ENCODE measurements at regions not wholly inside any gene's neighbourhood (a gene's known extent, or its start where the extent isn't known, plus 50 kb on each side); places are given as distances from the start of the nearest gene placed in this dataset.

DNA sequence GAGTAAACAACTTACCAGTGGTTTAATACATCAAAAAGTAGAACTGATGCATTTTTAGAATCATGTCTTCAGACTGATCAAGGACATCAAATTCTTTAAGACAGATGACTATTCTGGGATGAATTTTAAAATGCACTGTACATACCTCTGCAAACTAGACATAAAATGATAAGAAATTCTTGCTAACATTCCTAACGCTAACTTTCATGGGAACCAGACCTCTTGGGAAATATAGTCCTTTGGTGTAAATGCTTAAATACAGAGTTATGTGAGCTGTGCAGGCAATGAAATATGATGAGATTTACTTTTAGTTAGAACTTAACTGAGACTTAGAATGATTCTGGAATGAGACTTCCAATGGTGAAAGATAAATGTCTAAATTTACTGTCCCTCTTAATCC is 562.0 kb downstream of the NR4A2 start:
- TF ChIP-seq, protein P1, sequence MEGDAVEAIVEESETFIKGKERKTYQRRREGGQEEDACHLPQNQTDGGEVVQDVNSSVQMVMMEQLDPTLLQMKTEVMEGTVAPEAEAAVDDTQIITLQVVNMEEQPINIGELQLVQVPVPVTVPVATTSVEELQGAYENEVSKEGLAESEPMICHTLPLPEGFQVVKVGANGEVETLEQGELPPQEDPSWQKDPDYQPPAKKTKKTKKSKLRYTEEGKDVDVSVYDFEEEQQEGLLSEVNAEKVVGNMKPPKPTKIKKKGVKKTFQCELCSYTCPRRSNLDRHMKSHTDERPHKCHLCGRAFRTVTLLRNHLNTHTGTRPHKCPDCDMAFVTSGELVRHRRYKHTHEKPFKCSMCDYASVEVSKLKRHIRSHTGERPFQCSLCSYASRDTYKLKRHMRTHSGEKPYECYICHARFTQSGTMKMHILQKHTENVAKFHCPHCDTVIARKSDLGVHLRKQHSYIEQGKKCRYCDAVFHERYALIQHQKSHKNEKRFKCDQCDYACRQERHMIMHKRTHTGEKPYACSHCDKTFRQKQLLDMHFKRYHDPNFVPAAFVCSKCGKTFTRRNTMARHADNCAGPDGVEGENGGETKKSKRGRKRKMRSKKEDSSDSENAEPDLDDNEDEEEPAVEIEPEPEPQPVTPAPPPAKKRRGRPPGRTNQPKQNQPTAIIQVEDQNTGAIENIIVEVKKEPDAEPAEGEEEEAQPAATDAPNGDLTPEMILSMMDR (IDR thresholded peaks at IDR 0.05): no peak
- TF ChIP-seq POLR2A (IDR thresholded peaks at IDR 0.05) (no peak), POLR2AphosphoS5 (IDR thresholded peaks at IDR 0.05) (no peak), EP300 (IDR thresholded peaks at IDR 0.05) (no peak)

Measured in gastroesophageal sphincter (tissue), 3 donors.